GM12878 (cell line): ENCODE measurements at regions not wholly inside any gene's neighbourhood (a gene's known extent, or its start where the extent isn't known, plus 50 kb on each side); places are given as distances from the start of the nearest gene placed in this dataset.

Experiments
- CBX5 ChIP-seq: sonication (generic); IDR thresholded peaks from 2 replicates; pipeline ENCODE4 v1.6.1; 2016; ENCODE audit warnings: low read depth, moderate library complexity, mild to moderate bottlenecking, inconsistent platforms
- DPF2 ChIP-seq: fragments of 450-650 bp; IDR thresholded peaks from 2 replicates; pipeline ENCODE4 v1.6.1; 2017; ENCODE audit warnings: mild to moderate bottlenecking
- HDAC6 ChIP-seq: fragments of 200-600 bp; sonication (generic); IDR thresholded peaks from one replicate; pipeline ENCODE4 v1.8.0; 2017; ENCODE audit warnings: antibody characterized with exemption; ENCODE audit not compliant: unreplicated experiment
- KAT2A ChIP-seq: conservative IDR thresholded peaks from 2 replicates; pipeline ENCODE4 v1.6.1; 2011; ENCODE audit warnings: low read depth, low read length; ENCODE audit not compliant: control insufficient read depth
- KLF5 ChIP-seq: fragments of 450-650 bp; IDR thresholded peaks from 2 replicates; pipeline ENCODE4 v1.6.1; 2014; ENCODE audit warnings: mild to moderate bottlenecking; ENCODE audit not compliant: partially characterized antibody
- MYC ChIP-seq: IDR thresholded peaks from 2 replicates; pipeline ENCODE4 v1.6.1; 2011; ENCODE audit warnings: mild to moderate bottlenecking, low read length, moderate library complexity, inconsistent platforms; ENCODE audit not compliant: insufficient read depth, insufficient replicate concordance, insufficient read length, severe bottlenecking
- POLR2AphosphoS5 ChIP-seq: IDR thresholded peaks from 2 replicates; pipeline ENCODE4 v1.6.1; 2011; ENCODE audit warnings: mild to moderate bottlenecking, low read length, inconsistent platforms
- RB1 ChIP-seq: fragments of 450-650 bp; formaldehyde crosslinking; IDR thresholded peaks from 2 replicates; pipeline ENCODE4 v1.6.1; 2017; ENCODE audit warnings: mild to moderate bottlenecking, borderline replicate concordance
- SMC3 ChIP-seq: IDR thresholded peaks from 2 replicates; pipeline ENCODE4 v1.6.1; 2011; ENCODE audit warnings: low read length, improper control_type of control experiment, borderline replicate concordance
- TCF12 ChIP-seq: IDR thresholded peaks from 2 replicates; pipeline ENCODE4 v1.6.1; 2011; ENCODE audit warnings: low read depth, mild to moderate bottlenecking, low read length
- YBX1 ChIP-seq: fragments of 450-650 bp; IDR thresholded peaks from 2 replicates; pipeline ENCODE4 v1.6.1; 2016; ENCODE audit warnings: antibody characterized with exemption
- ZZZ3 ChIP-seq: IDR thresholded peaks from 2 replicates; pipeline ENCODE4 v1.6.1; 2011; ENCODE audit warnings: low read depth; ENCODE audit not compliant: control insufficient read depth, insufficient read length
- TF ChIP-seq, protein P1 (sequence below): fragments of 450-650 bp; formaldehyde crosslinking; IDR thresholded peaks from 2 replicates; pipeline ENCODE4 v1.4.0; 2020; ENCODE audit warnings: mild to moderate bottlenecking, moderate library complexity
- TF ChIP-seq, protein P2 (sequence below): IDR thresholded peaks from 2 replicates; pipeline ENCODE4 v1.6.1; 2012; ENCODE audit warnings: mild to moderate bottlenecking, low read depth, low read length
- TF ChIP-seq, protein P3 (sequence below): fragments of 450-650 bp; IDR thresholded peaks from 2 replicates; pipeline ENCODE4 v1.6.1; 2017; ENCODE audit warnings: mild to moderate bottlenecking, moderate library complexity

DNA sequence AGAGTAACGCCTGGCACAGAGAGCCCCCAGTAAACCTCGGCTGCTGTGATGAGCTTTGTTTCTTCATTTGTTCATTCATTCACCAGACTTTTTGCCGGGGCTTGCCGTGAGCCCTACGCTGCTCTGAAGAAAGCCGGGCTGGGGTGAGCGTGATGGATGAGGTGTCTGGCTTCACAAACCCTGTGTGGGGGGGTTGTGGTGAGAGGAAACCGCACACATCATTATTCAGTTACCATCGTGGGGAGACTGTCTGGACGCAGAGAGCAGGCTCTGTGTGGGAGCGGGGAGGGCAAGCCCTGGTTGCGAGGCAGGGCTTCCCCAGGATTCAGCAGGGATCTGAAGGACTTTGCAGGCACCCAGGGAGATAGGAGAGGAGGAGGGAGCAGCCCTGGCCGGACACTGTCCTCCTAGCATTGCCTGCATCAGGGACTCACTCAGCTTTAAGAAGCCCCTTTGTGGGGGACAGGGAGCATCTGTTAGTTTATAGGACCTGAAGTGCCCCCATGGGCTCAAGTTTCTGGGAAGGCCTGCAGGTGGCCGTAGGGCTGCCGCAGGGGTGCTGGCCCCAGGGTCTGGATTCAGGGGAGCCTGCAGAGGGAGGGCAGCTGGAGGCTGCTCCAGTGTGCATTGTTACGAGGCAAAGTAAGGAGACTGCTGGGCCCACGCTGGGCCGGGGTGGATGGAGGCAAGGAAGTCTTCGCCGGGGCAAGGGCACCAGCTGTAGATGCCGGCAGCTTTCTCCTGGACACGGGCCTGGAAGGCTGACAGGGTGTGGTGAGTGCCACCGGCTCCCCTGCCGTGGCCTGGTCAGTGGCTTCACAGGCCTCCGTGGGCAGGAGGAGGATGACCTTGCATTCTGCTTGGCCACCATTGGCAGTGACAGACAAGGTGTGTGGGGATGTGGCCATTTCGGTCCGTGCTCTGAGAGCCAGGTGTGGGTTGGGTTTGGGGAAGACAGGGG, 334.5 kb downstream of the SEC14L1 start (continued):
- TF ChIP-seq, protein P1, sequence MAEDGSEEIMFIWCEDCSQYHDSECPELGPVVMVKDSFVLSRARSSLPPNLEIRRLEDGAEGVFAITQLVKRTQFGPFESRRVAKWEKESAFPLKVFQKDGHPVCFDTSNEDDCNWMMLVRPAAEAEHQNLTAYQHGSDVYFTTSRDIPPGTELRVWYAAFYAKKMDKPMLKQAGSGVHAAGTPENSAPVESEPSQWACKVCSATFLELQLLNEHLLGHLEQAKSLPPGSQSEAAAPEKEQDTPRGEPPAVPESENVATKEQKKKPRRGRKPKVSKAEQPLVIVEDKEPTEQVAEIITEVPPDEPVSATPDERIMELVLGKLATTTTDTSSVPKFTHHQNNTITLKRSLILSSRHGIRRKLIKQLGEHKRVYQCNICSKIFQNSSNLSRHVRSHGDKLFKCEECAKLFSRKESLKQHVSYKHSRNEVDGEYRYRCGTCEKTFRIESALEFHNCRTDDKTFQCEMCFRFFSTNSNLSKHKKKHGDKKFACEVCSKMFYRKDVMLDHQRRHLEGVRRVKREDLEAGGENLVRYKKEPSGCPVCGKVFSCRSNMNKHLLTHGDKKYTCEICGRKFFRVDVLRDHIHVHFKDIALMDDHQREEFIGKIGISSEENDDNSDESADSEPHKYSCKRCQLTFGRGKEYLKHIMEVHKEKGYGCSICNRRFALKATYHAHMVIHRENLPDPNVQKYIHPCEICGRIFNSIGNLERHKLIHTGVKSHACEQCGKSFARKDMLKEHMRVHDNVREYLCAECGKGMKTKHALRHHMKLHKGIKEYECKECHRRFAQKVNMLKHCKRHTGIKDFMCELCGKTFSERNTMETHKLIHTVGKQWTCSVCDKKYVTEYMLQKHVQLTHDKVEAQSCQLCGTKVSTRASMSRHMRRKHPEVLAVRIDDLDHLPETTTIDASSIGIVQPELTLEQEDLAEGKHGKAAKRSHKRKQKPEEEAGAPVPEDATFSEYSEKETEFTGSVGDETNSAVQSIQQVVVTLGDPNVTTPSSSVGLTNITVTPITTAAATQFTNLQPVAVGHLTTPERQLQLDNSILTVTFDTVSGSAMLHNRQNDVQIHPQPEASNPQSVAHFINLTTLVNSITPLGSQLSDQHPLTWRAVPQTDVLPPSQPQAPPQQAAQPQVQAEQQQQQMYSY (CRISPR knock-in tag) = no peak
- TF ChIP-seq ZZZ3 = no peak
- TF ChIP-seq KLF5 = no peak
- TF ChIP-seq RB1 = no peak
- TF ChIP-seq POLR2AphosphoS5 = no peak
- TF ChIP-seq, protein P2, sequence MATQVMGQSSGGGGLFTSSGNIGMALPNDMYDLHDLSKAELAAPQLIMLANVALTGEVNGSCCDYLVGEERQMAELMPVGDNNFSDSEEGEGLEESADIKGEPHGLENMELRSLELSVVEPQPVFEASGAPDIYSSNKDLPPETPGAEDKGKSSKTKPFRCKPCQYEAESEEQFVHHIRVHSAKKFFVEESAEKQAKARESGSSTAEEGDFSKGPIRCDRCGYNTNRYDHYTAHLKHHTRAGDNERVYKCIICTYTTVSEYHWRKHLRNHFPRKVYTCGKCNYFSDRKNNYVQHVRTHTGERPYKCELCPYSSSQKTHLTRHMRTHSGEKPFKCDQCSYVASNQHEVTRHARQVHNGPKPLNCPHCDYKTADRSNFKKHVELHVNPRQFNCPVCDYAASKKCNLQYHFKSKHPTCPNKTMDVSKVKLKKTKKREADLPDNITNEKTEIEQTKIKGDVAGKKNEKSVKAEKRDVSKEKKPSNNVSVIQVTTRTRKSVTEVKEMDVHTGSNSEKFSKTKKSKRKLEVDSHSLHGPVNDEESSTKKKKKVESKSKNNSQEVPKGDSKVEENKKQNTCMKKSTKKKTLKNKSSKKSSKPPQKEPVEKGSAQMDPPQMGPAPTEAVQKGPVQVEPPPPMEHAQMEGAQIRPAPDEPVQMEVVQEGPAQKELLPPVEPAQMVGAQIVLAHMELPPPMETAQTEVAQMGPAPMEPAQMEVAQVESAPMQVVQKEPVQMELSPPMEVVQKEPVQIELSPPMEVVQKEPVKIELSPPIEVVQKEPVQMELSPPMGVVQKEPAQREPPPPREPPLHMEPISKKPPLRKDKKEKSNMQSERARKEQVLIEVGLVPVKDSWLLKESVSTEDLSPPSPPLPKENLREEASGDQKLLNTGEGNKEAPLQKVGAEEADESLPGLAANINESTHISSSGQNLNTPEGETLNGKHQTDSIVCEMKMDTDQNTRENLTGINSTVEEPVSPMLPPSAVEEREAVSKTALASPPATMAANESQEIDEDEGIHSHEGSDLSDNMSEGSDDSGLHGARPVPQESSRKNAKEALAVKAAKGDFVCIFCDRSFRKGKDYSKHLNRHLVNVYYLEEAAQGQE = no peak
- no peak for TF ChIP-seq MYC
- TF ChIP-seq YBX1 = no peak
- TF ChIP-seq TCF12 = no peak
- TF ChIP-seq HDAC6 = no peak
- TF ChIP-seq SMC3 = no peak
- TF ChIP-seq, protein P3, sequence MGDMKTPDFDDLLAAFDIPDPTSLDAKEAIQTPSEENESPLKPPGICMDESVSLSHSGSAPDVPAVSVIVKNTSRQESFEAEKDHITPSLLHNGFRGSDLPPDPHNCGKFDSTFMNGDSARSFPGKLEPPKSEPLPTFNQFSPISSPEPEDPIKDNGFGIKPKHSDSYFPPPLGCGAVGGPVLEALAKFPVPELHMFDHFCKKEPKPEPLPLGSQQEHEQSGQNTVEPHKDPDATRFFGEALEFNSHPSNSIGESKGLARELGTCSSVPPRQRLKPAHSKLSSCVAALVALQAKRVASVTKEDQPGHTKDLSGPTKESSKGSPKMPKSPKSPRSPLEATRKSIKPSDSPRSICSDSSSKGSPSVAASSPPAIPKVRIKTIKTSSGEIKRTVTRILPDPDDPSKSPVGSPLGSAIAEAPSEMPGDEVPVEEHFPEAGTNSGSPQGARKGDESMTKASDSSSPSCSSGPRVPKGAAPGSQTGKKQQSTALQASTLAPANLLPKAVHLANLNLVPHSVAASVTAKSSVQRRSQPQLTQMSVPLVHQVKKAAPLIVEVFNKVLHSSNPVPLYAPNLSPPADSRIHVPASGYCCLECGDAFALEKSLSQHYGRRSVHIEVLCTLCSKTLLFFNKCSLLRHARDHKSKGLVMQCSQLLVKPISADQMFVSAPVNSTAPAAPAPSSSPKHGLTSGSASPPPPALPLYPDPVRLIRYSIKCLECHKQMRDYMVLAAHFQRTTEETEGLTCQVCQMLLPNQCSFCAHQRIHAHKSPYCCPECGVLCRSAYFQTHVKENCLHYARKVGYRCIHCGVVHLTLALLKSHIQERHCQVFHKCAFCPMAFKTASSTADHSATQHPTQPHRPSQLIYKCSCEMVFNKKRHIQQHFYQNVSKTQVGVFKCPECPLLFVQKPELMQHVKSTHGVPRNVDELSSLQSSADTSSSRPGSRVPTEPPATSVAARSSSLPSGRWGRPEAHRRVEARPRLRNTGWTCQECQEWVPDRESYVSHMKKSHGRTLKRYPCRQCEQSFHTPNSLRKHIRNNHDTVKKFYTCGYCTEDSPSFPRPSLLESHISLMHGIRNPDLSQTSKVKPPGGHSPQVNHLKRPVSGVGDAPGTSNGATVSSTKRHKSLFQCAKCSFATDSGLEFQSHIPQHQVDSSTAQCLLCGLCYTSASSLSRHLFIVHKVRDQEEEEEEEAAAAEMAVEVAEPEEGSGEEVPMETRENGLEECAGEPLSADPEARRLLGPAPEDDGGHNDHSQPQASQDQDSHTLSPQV = no peak
- peak; percentile 21; the same call in 1 of the 2 replicates for TF ChIP-seq DPF2
- TF ChIP-seq CBX5 = no peak
- TF ChIP-seq KAT2A = no peak
